ENCODE measurements at regions not wholly inside any gene's neighbourhood (a gene's known extent, or its start where the extent isn't known, plus 50 kb on each side); places are given as distances from the start of the nearest gene placed in this dataset.

GRCh38 chr9:91155181-91155580 lies 206.5 kb downstream of the AUH start:
- Mint-ChIP-seq H3K27ac (no peak overlapping the region), H3K9me3 (peaks cover 0 to 5% (median 1%) of the 10 kb centered on the region in 7 donors)

DNA sequence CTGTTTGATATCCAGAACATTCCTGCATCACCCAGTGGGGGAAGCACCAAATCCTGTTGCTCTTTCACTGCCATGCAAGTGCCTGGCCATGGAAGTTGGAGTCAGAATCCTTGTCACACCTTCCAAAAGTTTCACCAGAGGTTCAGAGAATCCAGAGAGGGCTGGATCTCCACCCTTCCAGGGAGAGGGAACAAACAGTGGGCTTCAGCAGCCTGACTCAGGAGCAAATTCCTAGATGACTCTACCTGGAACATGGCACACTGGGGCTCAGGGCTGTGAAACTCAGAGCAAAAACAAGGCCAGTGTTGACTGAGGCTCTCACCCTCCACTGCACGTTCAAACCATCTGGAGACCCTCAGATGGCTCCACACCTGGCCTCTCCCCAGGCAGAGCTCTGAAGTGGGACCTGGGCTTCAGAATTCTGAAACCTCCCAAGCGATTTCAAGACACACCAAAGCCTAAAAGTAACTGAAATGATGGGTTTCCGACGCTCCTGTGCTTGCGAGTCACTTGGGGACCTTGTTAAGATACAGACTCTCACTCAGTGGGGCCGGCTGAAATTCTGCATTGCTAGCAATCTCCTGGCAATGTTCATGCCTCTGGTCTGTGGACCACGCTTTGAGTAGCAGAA lies 205.9 kb downstream of the AUH start:
- Histone ChIP-seq H3K36me3 (ENCODE audit: control insufficient read depth, insufficient read depth, low read length) (no peaks in the 10 kb centered on the region), H3K4me1 (ENCODE audit: control insufficient read depth, insufficient read depth, low read length, poor library complexity, severe bottlenecking) (peaks cover 13% of the 10 kb centered on the region), H3K27me3 (ENCODE audit: control insufficient read depth, insufficient read depth, low read length) (no peaks in the 10 kb centered on the region), H3K27ac (ENCODE audit: insufficient read depth, low read length, poor library complexity, severe bottlenecking) (no peak overlapping the region), H3K9me3 (ENCODE audit: control insufficient read depth in 2 of 2, low read length in 2 of 2) (no peaks in the 10 kb centered on the region), H3K4me3 (ENCODE audit: low read depth, low read length) (no peak overlapping the region)
- H3K27me3 Mint-ChIP-seq, result no peaks in the 10 kb centered on the region
- H3K36me3 Mint-ChIP-seq, result no peaks in the 10 kb centered on the region
- no peak overlapping the region for H3K4me3 Mint-ChIP-seq
- ATAC-seq (ENCODE audit: low read depth in 2 of 2), result no peak
- peaks cover 0 to 5% (median 0%) of the 10 kb centered on the region in 7 donors for H3K9me3 Mint-ChIP-seq
- peaks cover 0 to 16% (median 12%) of the 10 kb centered on the region in 4 donors for H3K4me1 Mint-ChIP-seq
- DNase-seq, result no peak
- H3K27ac Mint-ChIP-seq, result peak overlapping the region in 1 of 3 donors; percentile 46

More at GRCh38 chr9:91155181-91155580, 206.5 kb downstream of the AUH start:
- Histone ChIP-seq H3K36me3 (ENCODE audit: control insufficient read depth, insufficient read depth, low read length) (no peaks in the 10 kb centered on the region), H3K4me3 (ENCODE audit: low read depth, low read length) (no peak overlapping the region), H3K27ac (ENCODE audit: insufficient read depth, low read length, poor library complexity, severe bottlenecking) (no peak overlapping the region), H3K27me3 (ENCODE audit: control insufficient read depth, insufficient read depth, low read length) (no peaks in the 10 kb centered on the region), H3K9me3 (ENCODE audit: control insufficient read depth in 2 of 2, low read length in 2 of 2) (no peaks in the 10 kb centered on the region), H3K4me1 (ENCODE audit: control insufficient read depth, insufficient read depth, low read length, poor library complexity, severe bottlenecking) (peaks cover 20% of the 10 kb centered on the region)
- no peak for DNase-seq
- no peaks in the 10 kb centered on the region for H3K36me3 Mint-ChIP-seq
- H3K27me3 Mint-ChIP-seq, result no peaks in the 10 kb centered on the region
- peaks cover 0 to 23% (median 19%) of the 10 kb centered on the region in 4 donors for H3K4me1 Mint-ChIP-seq
- no peak for ATAC-seq (ENCODE audit: low read depth in 2 of 2)
- no peak overlapping the region for H3K4me3 Mint-ChIP-seq

DNA sequence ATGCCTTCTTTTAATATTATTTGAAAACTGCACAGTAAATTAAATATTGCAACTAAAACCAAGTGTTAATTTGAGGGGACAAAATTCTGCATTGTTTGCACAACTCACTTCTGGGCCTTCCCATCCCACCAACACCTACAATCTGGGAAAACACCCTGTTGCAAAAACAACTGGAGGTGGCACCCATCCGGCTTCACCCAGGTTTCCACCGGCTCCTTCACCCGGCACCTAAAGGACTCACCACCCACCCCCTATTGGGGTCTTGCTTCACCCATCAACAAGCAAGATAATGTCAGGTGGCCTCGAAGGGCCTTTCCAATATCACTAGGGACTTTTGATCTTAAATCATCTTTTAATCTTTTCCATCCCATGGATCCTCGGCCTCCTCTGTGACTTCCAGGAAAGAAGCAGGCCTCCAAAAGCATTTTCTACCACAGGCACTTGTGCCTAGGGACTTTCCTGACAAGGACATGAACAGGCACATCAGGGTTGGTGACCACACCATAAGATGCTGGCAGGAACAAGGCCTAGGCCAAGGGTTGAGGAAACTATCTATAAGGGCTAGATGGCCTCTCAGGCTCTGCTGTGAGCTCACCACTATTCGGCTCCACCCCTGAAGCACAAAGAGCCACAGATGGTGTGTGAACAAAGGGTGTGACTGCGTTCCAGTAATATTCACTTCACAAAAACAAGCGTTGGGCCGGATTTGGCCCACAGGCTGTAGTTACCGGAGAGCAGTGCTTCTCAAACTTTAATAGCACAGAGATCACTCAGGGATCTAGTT lies 205.1 kb downstream of the AUH start:
- no peaks in the 10 kb centered on the region for H3K36me3 ChIP-seq (ENCODE audit: control insufficient read depth, insufficient read depth, low read length)
- no peaks in the 10 kb centered on the region for H3K36me3 Mint-ChIP-seq
- H3K4me3 ChIP-seq (ENCODE audit: low read depth, low read length), result no peak overlapping the region
- H3K27me3 Mint-ChIP-seq, result no peaks in the 10 kb centered on the region
- no peak overlapping the region for H3K27ac ChIP-seq (ENCODE audit: insufficient read depth, low read length, poor library complexity, severe bottlenecking)
- peaks cover 0 to 5% (median 0%) of the 10 kb centered on the region in 7 donors for H3K9me3 Mint-ChIP-seq
- DNase-seq (no peak), ATAC-seq (ENCODE audit: low read depth in 2 of 2) (no peak)
- H3K4me1 Mint-ChIP-seq, result peaks cover 0 to 11% (median 7%) of the 10 kb centered on the region in 4 donors
- H3K27me3 ChIP-seq (ENCODE audit: control insufficient read depth, insufficient read depth, low read length), result no peaks in the 10 kb centered on the region
- no peak overlapping the region for H3K4me3 Mint-ChIP-seq
- peaks cover 6% of the 10 kb centered on the region for H3K4me1 ChIP-seq (ENCODE audit: control insufficient read depth, insufficient read depth, low read length, poor library complexity, severe bottlenecking)
- peak overlapping the region in 1 of 3 donors; percentile 56 for H3K27ac Mint-ChIP-seq
- no peaks in the 10 kb centered on the region for H3K9me3 ChIP-seq (ENCODE audit: control insufficient read depth in 2 of 2, low read length in 2 of 2)

DNA sequence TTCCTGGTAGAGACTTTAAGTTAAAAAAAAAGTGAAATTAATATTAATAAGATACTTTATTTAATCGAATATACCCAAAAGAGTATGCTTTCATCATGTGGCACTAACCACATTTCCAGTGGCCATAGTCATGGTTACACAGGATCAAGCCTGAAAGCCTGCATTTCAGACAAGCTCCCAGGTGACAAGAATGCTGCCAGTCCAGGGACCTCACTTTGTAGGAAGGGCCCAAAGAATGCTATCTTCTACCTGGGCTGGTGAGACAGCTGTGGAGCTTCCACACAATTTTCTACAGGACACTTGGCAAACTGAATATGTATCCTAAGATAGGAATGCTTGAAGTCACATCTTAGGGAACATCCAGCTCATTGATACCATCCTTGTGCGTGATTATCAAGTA lies 203.8 kb downstream of the AUH start:
- H3K27me3 Mint-ChIP-seq, result no peaks in the 10 kb centered on the region

DNA sequence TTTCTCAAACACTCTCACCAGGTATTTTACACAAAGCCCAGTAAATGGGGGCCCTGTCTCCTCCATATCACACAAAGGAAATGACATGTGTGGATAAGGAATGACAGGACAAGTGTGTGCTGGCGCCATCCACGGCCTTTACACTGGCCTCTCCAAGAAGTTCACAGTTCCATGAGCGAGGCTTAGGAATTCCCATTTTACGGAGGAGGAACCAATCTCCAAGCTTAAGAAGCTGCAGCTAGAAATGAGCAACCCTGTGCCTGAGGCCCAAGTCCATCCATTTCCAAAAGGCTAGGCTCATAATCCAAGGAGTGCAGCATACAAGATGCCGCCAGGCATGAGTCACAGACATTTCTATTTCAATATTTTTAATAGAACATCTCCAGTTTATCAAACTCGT lies 203.4 kb downstream of the AUH start:
- H3K36me3 Mint-ChIP-seq, result no peaks in the 10 kb centered on the region
- no peaks in the 10 kb centered on the region for H3K27me3 Mint-ChIP-seq
- Histone ChIP-seq H3K27me3 (ENCODE audit: control insufficient read depth, insufficient read depth, low read length) (no peaks in the 10 kb centered on the region), H3K9me3 (ENCODE audit: control insufficient read depth in 2 of 2, low read length in 2 of 2) (no peaks in the 10 kb centered on the region), H3K36me3 (ENCODE audit: control insufficient read depth, insufficient read depth, low read length) (no peaks in the 10 kb centered on the region), H3K4me3 (ENCODE audit: low read depth, low read length) (no peak overlapping the region), H3K27ac (ENCODE audit: insufficient read depth, low read length, poor library complexity, severe bottlenecking) (no peak overlapping the region), H3K4me1 (ENCODE audit: control insufficient read depth, insufficient read depth, low read length, poor library complexity, severe bottlenecking) (peaks cover 18% of the 10 kb centered on the region)
- peaks cover 9 to 18% (median 14%) of the 10 kb centered on the region in 4 donors for H3K4me1 Mint-ChIP-seq
- peaks cover 0 to 2% (median 0%) of the 10 kb centered on the region in 7 donors for H3K9me3 Mint-ChIP-seq
- H3K4me3 Mint-ChIP-seq, result no peak overlapping the region
- DNase-seq, result no peak
- ATAC-seq (ENCODE audit: low read depth in 2 of 2), result no peak
- no peak overlapping the region for H3K27ac Mint-ChIP-seq

More for the DNA sequence above, 203.8 kb downstream of the AUH start:
- Histone ChIP-seq H3K9me3 (ENCODE audit: control insufficient read depth in 2 of 2, low read length in 2 of 2) (no peaks in the 10 kb centered on the region), H3K27me3 (ENCODE audit: control insufficient read depth, insufficient read depth, low read length) (no peaks in the 10 kb centered on the region), H3K27ac (ENCODE audit: insufficient read depth, low read length, poor library complexity, severe bottlenecking) (no peak overlapping the region), H3K4me3 (ENCODE audit: low read depth, low read length) (no peak overlapping the region), H3K4me1 (ENCODE audit: control insufficient read depth, insufficient read depth, low read length, poor library complexity, severe bottlenecking) (peaks cover 14% of the 10 kb centered on the region), H3K36me3 (ENCODE audit: control insufficient read depth, insufficient read depth, low read length) (no peaks in the 10 kb centered on the region)
- H3K36me3 Mint-ChIP-seq, result no peaks in the 10 kb centered on the region
- no peak overlapping the region for H3K4me3 Mint-ChIP-seq
- DNase-seq (no peak), ATAC-seq (ENCODE audit: low read depth in 2 of 2) (no peak)
- peaks cover 7 to 14% (median 11%) of the 10 kb centered on the region in 4 donors for H3K4me1 Mint-ChIP-seq
- peaks cover 0 to 2% (median 0%) of the 10 kb centered on the region in 7 donors for H3K9me3 Mint-ChIP-seq
- H3K27ac Mint-ChIP-seq, result no peak overlapping the region

DNA sequence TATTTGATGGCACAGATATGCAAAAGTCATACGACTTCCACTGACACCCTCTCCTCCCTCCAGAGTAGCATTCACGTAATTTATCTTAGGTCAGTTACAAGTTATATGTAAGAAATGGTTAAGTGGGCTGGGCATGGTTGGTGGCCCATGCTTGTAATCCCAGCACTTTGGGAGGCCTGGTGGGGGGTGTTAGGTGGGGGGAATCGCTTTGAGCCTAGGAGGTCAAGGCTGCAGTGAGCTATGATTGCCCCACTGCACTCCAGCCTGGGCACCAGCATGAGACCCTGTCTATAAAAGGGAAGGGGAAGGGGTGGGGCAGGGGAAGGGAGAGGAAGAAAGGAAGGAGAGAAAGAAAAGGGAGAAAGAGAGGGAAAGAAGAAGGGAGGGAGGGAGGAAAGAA lies 202.8 kb downstream of the AUH start:
- no peak for ATAC-seq (ENCODE audit: low read depth in 2 of 2)
- H3K36me3 Mint-ChIP-seq, result no peaks in the 10 kb centered on the region
- no peak for DNase-seq
- H3K4me1 Mint-ChIP-seq, result peaks cover 9 to 25% (median 18%) of the 10 kb centered on the region in 4 donors
- H3K27me3 ChIP-seq (ENCODE audit: control insufficient read depth, insufficient read depth, low read length), result no peaks in the 10 kb centered on the region
- H3K27ac ChIP-seq (ENCODE audit: insufficient read depth, low read length, poor library complexity, severe bottlenecking), result no peak overlapping the region
- H3K9me3 Mint-ChIP-seq, result peaks cover 0 to 2% (median 0%) of the 10 kb centered on the region in 7 donors
- H3K4me3 ChIP-seq (ENCODE audit: low read depth, low read length), result no peak overlapping the region
- no peak overlapping the region for H3K4me3 Mint-ChIP-seq
- no peaks in the 10 kb centered on the region for H3K36me3 ChIP-seq (ENCODE audit: control insufficient read depth, insufficient read depth, low read length)
- H3K27me3 Mint-ChIP-seq, result no peaks in the 10 kb centered on the region
- no peaks in the 10 kb centered on the region for H3K9me3 ChIP-seq (ENCODE audit: control insufficient read depth in 2 of 2, low read length in 2 of 2)
- no peak overlapping the region for H3K27ac Mint-ChIP-seq
- peaks cover 20% of the 10 kb centered on the region for H3K4me1 ChIP-seq (ENCODE audit: control insufficient read depth, insufficient read depth, low read length, poor library complexity, severe bottlenecking)

DNA sequence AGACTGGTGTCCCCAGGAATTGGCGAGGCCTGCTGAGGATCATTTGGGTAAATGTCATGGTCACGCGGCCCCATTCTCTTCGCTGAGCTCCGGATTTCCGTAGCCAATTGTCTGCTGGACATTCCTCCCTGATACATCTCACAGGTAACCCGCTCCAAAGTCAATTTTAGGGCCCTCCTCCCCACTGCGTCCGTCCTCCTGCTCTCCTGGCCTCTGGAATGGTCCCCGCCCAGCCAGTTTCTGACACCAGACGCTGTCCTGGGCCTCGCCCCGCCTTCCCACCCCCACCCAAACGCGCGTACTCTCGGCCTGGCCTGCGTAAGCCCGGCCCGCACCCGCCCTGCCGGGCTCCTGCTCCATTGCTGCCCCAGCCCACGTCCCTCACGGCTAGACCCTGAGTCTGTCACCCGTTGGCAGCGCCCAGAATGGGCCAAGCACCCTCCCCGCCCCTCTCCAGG lies 202.0 kb downstream of the AUH start:
- peaks cover 20% of the 10 kb centered on the region for H3K4me1 ChIP-seq (ENCODE audit: control insufficient read depth, insufficient read depth, low read length, poor library complexity, severe bottlenecking)
- peaks cover 0 to 2% (median 0%) of the 10 kb centered on the region in 7 donors for H3K9me3 Mint-ChIP-seq
- no peaks in the 10 kb centered on the region for H3K36me3 ChIP-seq (ENCODE audit: control insufficient read depth, insufficient read depth, low read length)
- DNase-seq (no peak), ATAC-seq (ENCODE audit: low read depth in 2 of 2) (no peak)
- H3K4me1 Mint-ChIP-seq, result peaks cover 9 to 26% (median 21%) of the 10 kb centered on the region in 4 donors
- no peak overlapping the region for H3K27ac ChIP-seq (ENCODE audit: insufficient read depth, low read length, poor library complexity, severe bottlenecking)
- no peak overlapping the region for H3K4me3 Mint-ChIP-seq
- no peaks in the 10 kb centered on the region for H3K27me3 Mint-ChIP-seq
- no peak overlapping the region for H3K27ac Mint-ChIP-seq
- no peaks in the 10 kb centered on the region for H3K36me3 Mint-ChIP-seq
- H3K27me3 ChIP-seq (ENCODE audit: control insufficient read depth, insufficient read depth, low read length), result no peaks in the 10 kb centered on the region
- H3K9me3 ChIP-seq (ENCODE audit: control insufficient read depth in 2 of 2, low read length in 2 of 2), result no peaks in the 10 kb centered on the region
- H3K4me3 ChIP-seq (ENCODE audit: low read depth, low read length), result no peak overlapping the region
